ENCODE measurements at regions not wholly inside any gene's neighbourhood (a gene's known extent, or its start where the extent isn't known, plus 50 kb on each side); places are given as distances from the start of the nearest gene placed in this dataset.

DNA sequence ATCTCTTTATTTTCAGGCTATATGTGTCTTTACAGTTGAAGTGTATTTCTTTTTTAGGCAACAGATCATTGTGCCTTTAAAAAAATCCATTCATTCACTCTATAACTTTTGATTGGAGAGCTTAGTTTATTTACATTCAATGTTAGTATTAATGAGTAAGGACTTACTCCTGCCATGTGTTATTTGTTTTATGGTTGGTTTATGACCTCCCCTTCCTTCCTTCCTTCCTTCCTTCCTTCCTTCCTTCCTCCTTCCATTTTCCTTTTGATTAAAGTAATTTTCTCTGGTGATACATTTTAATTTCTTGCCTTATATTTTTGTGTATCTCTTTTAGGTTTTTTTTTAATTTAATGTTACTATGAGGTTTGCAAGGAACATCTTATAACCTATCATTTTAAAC is 1005.3 kb upstream of the EPHA7 start:
- no peak for DNase-seq (ENCODE audit: low read depth)
- H3K4me3 ChIP-seq (ENCODE audit: control insufficient read depth, low read depth, low read length) = no peak overlapping the region
- TF ChIP-seq, protein P1, sequence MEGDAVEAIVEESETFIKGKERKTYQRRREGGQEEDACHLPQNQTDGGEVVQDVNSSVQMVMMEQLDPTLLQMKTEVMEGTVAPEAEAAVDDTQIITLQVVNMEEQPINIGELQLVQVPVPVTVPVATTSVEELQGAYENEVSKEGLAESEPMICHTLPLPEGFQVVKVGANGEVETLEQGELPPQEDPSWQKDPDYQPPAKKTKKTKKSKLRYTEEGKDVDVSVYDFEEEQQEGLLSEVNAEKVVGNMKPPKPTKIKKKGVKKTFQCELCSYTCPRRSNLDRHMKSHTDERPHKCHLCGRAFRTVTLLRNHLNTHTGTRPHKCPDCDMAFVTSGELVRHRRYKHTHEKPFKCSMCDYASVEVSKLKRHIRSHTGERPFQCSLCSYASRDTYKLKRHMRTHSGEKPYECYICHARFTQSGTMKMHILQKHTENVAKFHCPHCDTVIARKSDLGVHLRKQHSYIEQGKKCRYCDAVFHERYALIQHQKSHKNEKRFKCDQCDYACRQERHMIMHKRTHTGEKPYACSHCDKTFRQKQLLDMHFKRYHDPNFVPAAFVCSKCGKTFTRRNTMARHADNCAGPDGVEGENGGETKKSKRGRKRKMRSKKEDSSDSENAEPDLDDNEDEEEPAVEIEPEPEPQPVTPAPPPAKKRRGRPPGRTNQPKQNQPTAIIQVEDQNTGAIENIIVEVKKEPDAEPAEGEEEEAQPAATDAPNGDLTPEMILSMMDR (conservative IDR thresholded peaks at IDR 0.05; ENCODE audit: control insufficient read depth, insufficient read depth, low read depth, low read length) = no peak

DNA sequence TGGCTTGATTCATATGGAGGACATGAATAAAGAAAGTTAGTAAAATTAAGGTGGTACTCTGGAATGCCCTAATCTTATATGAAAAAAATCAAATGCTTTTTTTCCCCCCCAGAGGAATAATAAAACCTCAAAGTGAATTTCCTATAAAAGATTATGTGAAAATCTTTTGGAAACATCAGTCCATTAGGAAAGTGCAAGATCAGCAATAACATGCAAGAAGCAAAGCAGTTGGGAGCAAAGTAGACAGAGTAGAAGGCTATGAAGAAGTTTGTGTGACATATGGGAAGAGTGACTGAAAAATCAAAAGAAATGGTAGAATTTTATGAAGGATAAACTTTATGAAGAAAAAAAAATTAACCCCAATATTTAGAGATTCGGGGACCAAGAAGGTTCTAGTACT is 998.0 kb upstream of the EPHA7 start:
- no peak for DNase-seq (ENCODE audit: low read depth)
- H3K4me3 ChIP-seq (ENCODE audit: control insufficient read depth, low read depth, low read length) = no peak overlapping the region
- TF ChIP-seq, protein P1 (conservative IDR thresholded peaks at IDR 0.05; ENCODE audit: control insufficient read depth, insufficient read depth, low read depth, low read length) = no peak

DNA sequence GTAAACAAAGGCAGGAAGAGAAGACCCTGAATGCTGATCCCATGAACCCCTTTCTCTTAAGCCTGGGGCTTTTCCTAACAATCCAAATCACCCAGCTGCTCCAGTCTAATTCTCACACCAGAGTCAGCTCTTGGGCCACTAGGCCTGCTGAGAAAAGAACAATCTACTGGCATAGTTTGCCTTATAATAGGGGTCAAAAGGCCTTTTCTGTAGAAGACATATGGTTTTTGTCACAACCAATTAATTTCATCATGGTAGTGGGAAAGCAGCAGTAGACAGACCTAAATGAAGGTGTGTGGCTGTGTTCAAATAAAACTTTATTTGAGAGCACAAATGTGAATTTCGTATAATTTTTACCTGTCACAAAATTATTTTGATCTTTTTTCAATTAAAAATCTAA is 994.7 kb upstream of the EPHA7 start:
- no peak for DNase-seq (ENCODE audit: low read depth)
- TF ChIP-seq, protein P1 (conservative IDR thresholded peaks at IDR 0.05; ENCODE audit: control insufficient read depth, insufficient read depth, low read depth, low read length) = no peak
- H3K4me3 ChIP-seq (ENCODE audit: control insufficient read depth, low read depth, low read length) = no peak overlapping the region

DNA sequence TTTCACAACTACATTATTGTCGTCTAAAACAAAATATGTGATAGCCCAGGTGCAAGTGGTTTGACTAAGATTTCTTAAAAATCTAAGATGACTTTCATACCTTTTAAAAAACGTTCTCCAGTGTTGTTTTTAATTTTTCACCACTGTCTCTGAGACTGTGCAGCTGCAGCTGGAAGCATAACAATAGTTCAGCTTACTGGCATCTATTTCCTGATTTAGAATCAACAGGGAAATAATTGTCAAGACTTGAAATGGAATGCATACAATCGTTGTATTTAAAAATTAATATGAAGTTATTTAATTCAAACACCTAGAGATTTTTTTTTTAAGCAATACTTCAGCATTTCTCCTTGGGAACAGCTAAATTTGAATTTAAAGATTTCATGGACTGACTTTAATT is 982.0 kb upstream of the EPHA7 start:
- TF ChIP-seq, protein P1 (conservative IDR thresholded peaks at IDR 0.05; ENCODE audit: control insufficient read depth, insufficient read depth, low read depth, low read length) = no peak
- no peak overlapping the region for H3K4me3 ChIP-seq (ENCODE audit: control insufficient read depth, low read depth, low read length)
- no peak for DNase-seq (ENCODE audit: low read depth)

DNA sequence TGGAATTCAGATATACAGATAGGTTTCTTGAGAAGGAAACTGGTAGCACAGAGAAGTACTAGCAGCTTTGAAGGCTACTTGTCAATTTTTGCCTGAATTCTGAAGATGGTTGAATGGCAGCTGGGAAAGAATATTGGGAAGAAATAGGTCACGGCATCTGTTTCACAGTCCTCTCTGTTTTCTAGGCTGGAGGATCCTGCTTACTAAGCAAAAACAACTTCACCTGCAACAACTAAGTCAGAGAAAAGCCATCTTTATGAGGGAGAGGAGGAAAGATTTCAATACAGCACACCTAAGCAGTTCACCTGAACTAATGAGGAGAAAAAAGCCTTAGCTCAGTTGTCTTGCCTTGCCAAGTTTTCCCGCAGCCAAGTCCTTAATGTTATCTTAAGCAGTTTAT is 975.5 kb upstream of the EPHA7 start:
- TF ChIP-seq, protein P1 (conservative IDR thresholded peaks at IDR 0.05; ENCODE audit: control insufficient read depth, insufficient read depth, low read depth, low read length) = no peak
- DNase-seq (ENCODE audit: low read depth) = no peak
- no peak overlapping the region for H3K4me3 ChIP-seq (ENCODE audit: control insufficient read depth, low read depth, low read length)

DNA sequence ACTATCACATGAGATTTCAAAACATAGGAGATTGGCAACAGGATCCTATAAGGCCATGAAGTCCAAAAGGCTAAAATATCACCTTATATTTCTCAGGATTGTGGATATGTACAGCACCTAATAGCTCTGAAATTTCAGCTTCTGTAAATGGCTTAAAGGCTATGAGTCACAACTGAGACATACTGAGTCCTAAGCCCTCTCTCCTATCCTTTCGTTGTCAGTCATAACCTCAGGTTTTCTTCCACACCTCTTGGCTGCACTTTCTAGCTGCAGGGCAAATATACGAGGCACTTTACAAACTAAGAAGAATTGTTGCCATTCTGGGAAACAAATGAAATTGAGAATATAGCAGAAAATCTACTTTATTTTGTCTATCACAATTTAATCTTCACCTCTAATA is 969.9 kb upstream of the EPHA7 start:
- H3K4me3 ChIP-seq (ENCODE audit: control insufficient read depth, low read depth, low read length) = no peak overlapping the region
- TF ChIP-seq, protein P1 (conservative IDR thresholded peaks at IDR 0.05; ENCODE audit: control insufficient read depth, insufficient read depth, low read depth, low read length) = no peak
- no peak for DNase-seq (ENCODE audit: low read depth)

DNA sequence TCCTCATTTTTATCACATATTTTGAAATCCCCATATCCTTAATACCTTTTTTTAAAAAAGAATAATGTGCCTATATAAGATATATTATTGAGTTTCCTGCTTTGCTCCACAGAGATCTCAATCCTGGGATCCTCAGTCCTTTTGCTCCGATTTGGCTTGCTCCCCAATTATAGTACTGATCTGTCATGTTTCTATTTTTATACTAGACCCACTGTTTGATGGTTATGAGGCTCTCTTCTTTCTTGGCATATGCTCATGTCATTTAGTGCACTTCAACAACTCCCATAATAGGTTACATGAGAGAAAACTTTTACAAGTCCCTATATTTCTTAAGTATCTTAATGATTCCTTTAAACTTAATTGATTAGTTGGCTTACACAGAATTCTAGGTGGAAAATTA is 958.5 kb upstream of the EPHA7 start:
- H3K4me3 ChIP-seq (ENCODE audit: control insufficient read depth, low read depth, low read length) = no peak overlapping the region
- TF ChIP-seq, protein P1 (conservative IDR thresholded peaks at IDR 0.05; ENCODE audit: control insufficient read depth, insufficient read depth, low read depth, low read length) = no peak
- no peak for DNase-seq (ENCODE audit: low read depth)

Measured in fibroblast of mammary gland (primary cell).